Endodermal cell (in vitro differentiated cells): ENCODE measurements at regions not wholly inside any gene's neighbourhood (a gene's known extent, or its start where the extent isn't known, plus 50 kb on each side); places are given as distances from the start of the nearest gene placed in this dataset.
A peak's percentile ranks its signal among the peaks of the same experiment; 100 is the strongest.

Experiments used
- DNase-seq: peaks from one replicate; pipeline ENCODE4 v3.0.0-alpha.2; 2017
- H3K27ac ChIP-seq: 2 replicates; pipeline ENCODE4 v1.5.1; 2013; ENCODE audit warnings: mild to moderate bottlenecking, low read depth, low read length, moderate library complexity
- H3K27me3 ChIP-seq: 2 replicates; pipeline ENCODE4 v1.6.1; 2013; ENCODE audit warnings: mild to moderate bottlenecking, low read length, moderate library complexity; ENCODE audit not compliant: insufficient read depth, control insufficient read depth, poor library complexity, severe bottlenecking
- H3K36me3 ChIP-seq: 2 replicates; pipeline ENCODE4 v1.7.0; 2013; ENCODE audit warnings: mild to moderate bottlenecking, low read length, moderate library complexity; ENCODE audit not compliant: control insufficient read depth, insufficient read depth
- H3K4me1 ChIP-seq: one replicate; pipeline ENCODE4 v1.7.0; 2013; ENCODE audit warnings: low read length; ENCODE audit not compliant: control insufficient read depth, insufficient read depth
- H3K4me3 ChIP-seq: 2 replicates; pipeline ENCODE4 v1.5.1; 2013; ENCODE audit warnings: mild to moderate bottlenecking, low read length, moderate library complexity
- H3K9ac ChIP-seq: 2 replicates; pipeline ENCODE4 v1.6.1; 2013; ENCODE audit warnings: mild to moderate bottlenecking, low read length, moderate library complexity; ENCODE audit not compliant: poor library complexity, severe bottlenecking; ENCODE audit errors: extremely low read depth
- H3K9me3 ChIP-seq: 2 replicates; pipeline ENCODE4 v1.6.1; 2013; ENCODE audit warnings: mild to moderate bottlenecking, low read length, moderate library complexity; ENCODE audit not compliant: control insufficient read depth
- H3K27ac Mint-ChIP-seq: 2 replicates; pipeline ENCODE4 v1.8.0; 2020; ENCODE audit warnings: mixed read lengths
- H3K27me3 Mint-ChIP-seq: 2 replicates; pipeline ENCODE4 v1.8.0; 2021; ENCODE audit warnings: mild to moderate bottlenecking, mixed read lengths; ENCODE audit not compliant: insufficient read depth
- H3K36me3 Mint-ChIP-seq: 2 replicates; pipeline ENCODE4 v1.8.0; 2020; ENCODE audit warnings: low read depth, mixed read lengths
- H3K4me1 Mint-ChIP-seq: 2 replicates; pipeline ENCODE4 v1.8.0; 2020; ENCODE audit warnings: mixed read lengths
- H3K4me3 Mint-ChIP-seq: 2 replicates; pipeline ENCODE4 v1.8.0; 2020; ENCODE audit warnings: mild to moderate bottlenecking, moderate library complexity, mixed read lengths
- H3K9me3 Mint-ChIP-seq: 2 replicates; pipeline ENCODE4 v1.8.0; 2020; ENCODE audit warnings: mild to moderate bottlenecking, mixed read lengths
- WGBS, 2 experiments: methylation state at CpG; one replicate each; pipeline versions ENCODE4 v1.1.5 to v1.1.7; 2013; ENCODE audit warnings: missing lambda C conversion rate in 2 of 2, mixed read lengths in 1 of 2; ENCODE audit not compliant: insufficient coverage in 1 of 2, insufficient read length in 1 of 2; 5-methylcytosine and 5-hydroxymethylcytosine counted together
- TF ChIP-seq, protein P1 (sequence below): fragments of 200-600 bp; sonication (generic); conservative IDR thresholded peaks from 2 replicates; pipeline ENCODE4 v1.5.0; 2021; ENCODE audit warnings: antibody characterized with exemption, mild to moderate bottlenecking

DNA sequence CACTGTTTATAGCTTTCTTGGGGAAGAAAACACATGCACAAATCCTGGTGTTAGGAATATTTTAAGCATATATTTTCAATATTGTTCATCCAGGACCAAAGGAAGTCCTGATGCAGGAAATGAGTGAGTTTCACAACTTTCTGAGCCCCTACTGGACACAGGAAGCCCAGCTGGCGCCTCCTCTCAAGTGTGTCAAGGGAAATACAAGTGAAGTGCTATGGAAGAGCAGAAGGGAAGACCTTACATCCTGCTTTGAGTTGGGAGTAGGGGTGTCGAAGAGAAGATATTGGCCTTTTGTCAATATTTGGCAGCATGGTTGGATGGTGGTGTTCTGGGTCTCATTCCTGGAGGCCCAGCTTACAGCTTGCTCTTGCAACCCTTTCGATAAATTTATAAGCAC lies 66.1 kb upstream of the ZDHHC17 start:
- H3K9ac ChIP-seq, result no peak overlapping the region
- DNase-seq, result peak; percentile 63
- H3K27ac ChIP-seq, result no peak overlapping the region
- 93 to 96% methylated on average over 2 of the region's 3 CpGs for WGBS, 2 experiments
- H3K4me1 Mint-ChIP-seq, result peaks cover 38% of the 10 kb centered on the region
- no peak overlapping the region for H3K27ac Mint-ChIP-seq
- no peaks in the 10 kb centered on the region for H3K4me1 ChIP-seq
- no peak overlapping the region for H3K4me3 ChIP-seq
- no peaks in the 10 kb centered on the region for H3K9me3 ChIP-seq
- H3K9me3 Mint-ChIP-seq, result no peaks in the 10 kb centered on the region
- peaks cover 60% of the 10 kb centered on the region for H3K27me3 Mint-ChIP-seq
- H3K27me3 ChIP-seq, result peaks cover 61% of the 10 kb centered on the region
- no peaks in the 10 kb centered on the region for H3K36me3 ChIP-seq
- TF ChIP-seq, protein P1, sequence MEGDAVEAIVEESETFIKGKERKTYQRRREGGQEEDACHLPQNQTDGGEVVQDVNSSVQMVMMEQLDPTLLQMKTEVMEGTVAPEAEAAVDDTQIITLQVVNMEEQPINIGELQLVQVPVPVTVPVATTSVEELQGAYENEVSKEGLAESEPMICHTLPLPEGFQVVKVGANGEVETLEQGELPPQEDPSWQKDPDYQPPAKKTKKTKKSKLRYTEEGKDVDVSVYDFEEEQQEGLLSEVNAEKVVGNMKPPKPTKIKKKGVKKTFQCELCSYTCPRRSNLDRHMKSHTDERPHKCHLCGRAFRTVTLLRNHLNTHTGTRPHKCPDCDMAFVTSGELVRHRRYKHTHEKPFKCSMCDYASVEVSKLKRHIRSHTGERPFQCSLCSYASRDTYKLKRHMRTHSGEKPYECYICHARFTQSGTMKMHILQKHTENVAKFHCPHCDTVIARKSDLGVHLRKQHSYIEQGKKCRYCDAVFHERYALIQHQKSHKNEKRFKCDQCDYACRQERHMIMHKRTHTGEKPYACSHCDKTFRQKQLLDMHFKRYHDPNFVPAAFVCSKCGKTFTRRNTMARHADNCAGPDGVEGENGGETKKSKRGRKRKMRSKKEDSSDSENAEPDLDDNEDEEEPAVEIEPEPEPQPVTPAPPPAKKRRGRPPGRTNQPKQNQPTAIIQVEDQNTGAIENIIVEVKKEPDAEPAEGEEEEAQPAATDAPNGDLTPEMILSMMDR, result peak; percentile 48
- no peaks in the 10 kb centered on the region for H3K36me3 Mint-ChIP-seq
- no peak overlapping the region for H3K4me3 Mint-ChIP-seq

DNA sequence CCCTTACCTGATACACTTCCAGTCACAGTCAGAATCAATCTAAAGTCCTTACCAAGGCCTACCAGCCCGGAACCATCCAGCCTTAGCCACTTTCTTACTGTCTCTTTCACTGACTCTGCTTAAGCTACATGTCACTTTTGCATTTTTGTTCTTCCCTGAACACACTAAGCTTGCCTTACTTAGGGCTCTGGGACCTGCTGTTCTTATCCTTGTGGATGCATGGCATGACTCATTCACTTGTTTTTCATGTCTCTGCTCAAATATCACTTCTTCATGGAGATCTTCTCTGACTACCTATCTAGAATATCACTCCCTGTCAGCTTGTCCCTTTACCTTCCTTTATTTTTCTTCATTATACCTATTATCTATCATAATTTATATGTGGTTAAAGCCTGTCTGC lies 65.6 kb upstream of the ZDHHC17 start:
- no peaks in the 10 kb centered on the region for H3K4me1 ChIP-seq
- H3K4me3 Mint-ChIP-seq, result no peak overlapping the region
- H3K36me3 ChIP-seq, result no peaks in the 10 kb centered on the region
- no peak overlapping the region for H3K27ac ChIP-seq
- H3K4me3 ChIP-seq, result no peak overlapping the region
- peaks cover 60% of the 10 kb centered on the region for H3K27me3 Mint-ChIP-seq
- TF ChIP-seq, protein P1, result no peak
- H3K36me3 Mint-ChIP-seq, result no peaks in the 10 kb centered on the region
- no peak overlapping the region for H3K9ac ChIP-seq
- H3K9me3 Mint-ChIP-seq, result no peaks in the 10 kb centered on the region
- no peak overlapping the region for H3K27ac Mint-ChIP-seq
- no peak for DNase-seq
- peaks cover 57% of the 10 kb centered on the region for H3K27me3 ChIP-seq
- peaks cover 34% of the 10 kb centered on the region for H3K4me1 Mint-ChIP-seq
- 84 to 100% methylated on average over 1 of the region's 1 CpG for WGBS, 2 experiments
- H3K9me3 ChIP-seq, result no peaks in the 10 kb centered on the region

DNA sequence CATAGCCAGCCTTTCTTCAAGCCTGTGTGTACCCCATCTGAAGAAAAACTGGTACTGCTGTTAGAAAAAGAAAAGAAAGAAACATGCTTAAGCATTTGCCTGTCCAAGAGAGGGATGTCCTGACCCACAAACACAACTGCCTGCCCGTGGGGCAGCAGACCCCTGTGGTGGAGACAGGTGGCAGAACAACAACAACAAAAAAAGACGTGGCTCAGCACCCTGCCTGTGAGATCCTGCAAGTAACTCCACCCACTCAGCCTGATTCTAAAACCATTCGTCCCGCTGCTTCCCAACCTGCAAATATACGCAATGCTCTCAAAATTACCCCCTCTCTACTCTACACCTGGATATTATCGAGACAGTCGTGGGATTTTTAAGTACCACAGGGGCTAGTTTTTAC lies 64.9 kb upstream of the ZDHHC17 start:
- 42% methylated on average over 4 to 7 of the region's 7 CpGs for WGBS, 2 experiments
- H3K4me3 ChIP-seq, result no peak overlapping the region

More for the DNA sequence above, 64.9 kb upstream of the ZDHHC17 start:
- Histone ChIP-seq H3K27ac (no peak overlapping the region), H3K36me3 (no peaks in the 10 kb centered on the region), H3K9me3 (no peaks in the 10 kb centered on the region), H3K9ac (no peak overlapping the region), H3K27me3 (peaks cover 59% of the 10 kb centered on the region), H3K4me1 (no peaks in the 10 kb centered on the region)
- peaks cover 27% of the 10 kb centered on the region for H3K4me1 Mint-ChIP-seq
- H3K27ac Mint-ChIP-seq, result no peak overlapping the region
- TF ChIP-seq, protein P1, result no peak
- peaks cover 65% of the 10 kb centered on the region for H3K27me3 Mint-ChIP-seq
- DNase-seq, result peak; percentile 77
- H3K4me3 Mint-ChIP-seq, result no peak overlapping the region
- H3K36me3 Mint-ChIP-seq, result no peaks in the 10 kb centered on the region
- no peaks in the 10 kb centered on the region for H3K9me3 Mint-ChIP-seq
